ENCODE measurements at regions not wholly inside any gene's neighbourhood (a gene's known extent, or its start where the extent isn't known, plus 50 kb on each side); places are given as distances from the start of the nearest gene placed in this dataset.

DNA sequence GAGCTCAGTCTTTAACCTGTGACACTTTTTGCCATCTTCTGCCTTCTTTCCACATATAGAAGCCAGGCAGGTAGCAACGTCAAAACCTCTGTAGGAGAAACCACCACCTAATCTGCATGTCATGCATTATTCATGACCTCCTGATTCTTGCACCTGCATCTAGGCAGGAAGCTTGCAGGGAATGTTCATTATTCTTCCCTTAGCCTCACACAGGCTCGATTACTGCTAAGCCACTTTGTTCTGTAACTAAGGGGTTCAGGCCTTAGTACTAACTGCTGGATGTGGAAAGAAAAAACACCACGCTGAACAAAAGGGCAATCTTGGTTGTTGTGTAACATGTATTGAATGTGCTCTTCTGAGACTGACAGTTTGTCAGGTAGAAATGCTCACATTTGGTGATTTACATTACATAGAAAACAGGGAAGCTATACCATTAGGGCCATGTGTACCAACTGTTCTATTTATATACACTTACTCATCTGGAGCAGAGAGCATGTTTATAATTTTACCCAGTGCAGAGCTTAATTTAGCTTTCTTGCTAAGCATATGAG lies 366.9 kb downstream of the KLF12 start:
- TF ChIP-seq POLR2A (IDR thresholded peaks at IDR 0.05; ENCODE audit: low read length), result no peak
- no peak for TF ChIP-seq GATA1 (IDR thresholded peaks at IDR 0.05; ENCODE audit: low read depth, low read length)
